ENCODE measurements at regions not wholly inside any gene's neighbourhood (a gene's known extent, or its start where the extent isn't known, plus 50 kb on each side); places are given as distances from the start of the nearest gene placed in this dataset.

- H3K9ac ChIP-seq (ENCODE audit: low read length), result no peak overlapping the region
- no peaks in the 10 kb centered on the region for H3K79me2 ChIP-seq (ENCODE audit: low read length)
These were observed 65.5 kb upstream of the CCND1 start for GRCh38 chr11:69575296-69576068.

GRCh38 chr11:69576069-69576782 lies 64.7 kb upstream of the CCND1 start:
- H3K4me3 ChIP-seq (ENCODE audit: low read length), result no peak overlapping the region
- TF ChIP-seq EZH2phosphoT487 (IDR thresholded peaks at IDR 0.05; ENCODE audit: low read depth) (no peak), CTCF (IDR thresholded peaks at IDR 0.05; ENCODE audit: low read depth, low read length) (no peak)
- H3K27me3 ChIP-seq (ENCODE audit: low read depth, low read length), result peaks cover 39% of the 10 kb centered on the region

More at GRCh38 chr11:69575296-69576068, 65.5 kb upstream of the CCND1 start:
- Histone ChIP-seq H3K27me3 (ENCODE audit: low read depth, low read length) (peaks cover 39% of the 10 kb centered on the region), H3K9me3 (ENCODE audit: insufficient read depth, low read length) (no peaks in the 10 kb centered on the region; the same call in 1 of the 2 replicates), H3K27ac (ENCODE audit: low read length) (no peak overlapping the region), H3K4me1 (ENCODE audit: low read length) (peaks cover 3% of the 10 kb centered on the region; the same call in 1 of the 2 replicates), H4K20me1 (ENCODE audit: insufficient read depth, low read length) (no peaks in the 10 kb centered on the region), H3K36me3 (replicated peaks; ENCODE audit: low read depth, low read length) (no peaks in the 10 kb centered on the region), H3K4me3 (ENCODE audit: low read length) (no peak overlapping the region), H3K4me2 (ENCODE audit: low read length) (no peak overlapping the region), H2AFZ (ENCODE audit: low read depth, low read length) (no peak overlapping the region)
- TF ChIP-seq EZH2phosphoT487 (IDR thresholded peaks at IDR 0.05; ENCODE audit: low read depth), result no peak

GRCh38 chr11:69578167-69578566 lies 62.8 kb upstream of the CCND1 start:
- TF ChIP-seq CTCF (IDR thresholded peaks at IDR 0.05; ENCODE audit: low read depth, low read length), result no peak
- no peak for TF ChIP-seq EZH2phosphoT487 (IDR thresholded peaks at IDR 0.05; ENCODE audit: low read depth)
- Histone ChIP-seq H2AFZ (ENCODE audit: low read depth, low read length) (no peak overlapping the region), H3K9me3 (ENCODE audit: insufficient read depth, low read length) (no peaks in the 10 kb centered on the region; the same call in 1 of the 2 replicates), H3K4me2 (ENCODE audit: low read length) (no peak overlapping the region), H4K20me1 (ENCODE audit: insufficient read depth, low read length) (no peaks in the 10 kb centered on the region), H3K4me3 (ENCODE audit: low read length) (no peak overlapping the region), H3K4me1 (ENCODE audit: low read length) (peaks cover 6% of the 10 kb centered on the region), H3K27ac (ENCODE audit: low read length) (no peak overlapping the region), H3K36me3 (replicated peaks; ENCODE audit: low read depth, low read length) (no peaks in the 10 kb centered on the region), H3K27me3 (ENCODE audit: low read depth, low read length) (peaks cover 32% of the 10 kb centered on the region), H3K79me2 (ENCODE audit: low read length) (no peaks in the 10 kb centered on the region), H3K9ac (ENCODE audit: low read length) (no peak overlapping the region)

More at GRCh38 chr11:69576069-69576782, 64.7 kb upstream of the CCND1 start:
- Histone ChIP-seq H3K9me3 (ENCODE audit: insufficient read depth, low read length) (no peaks in the 10 kb centered on the region; the same call in 1 of the 2 replicates), H3K4me1 (ENCODE audit: low read length) (no peaks in the 10 kb centered on the region), H3K79me2 (ENCODE audit: low read length) (no peaks in the 10 kb centered on the region), H4K20me1 (ENCODE audit: insufficient read depth, low read length) (no peaks in the 10 kb centered on the region), H3K9ac (ENCODE audit: low read length) (no peak overlapping the region), H2AFZ (ENCODE audit: low read depth, low read length) (no peak overlapping the region), H3K27ac (ENCODE audit: low read length) (no peak overlapping the region), H3K4me2 (ENCODE audit: low read length) (no peak overlapping the region), H3K36me3 (replicated peaks; ENCODE audit: low read depth, low read length) (no peaks in the 10 kb centered on the region)

GRCh38 chr11:69580529-69580928 lies 60.4 kb upstream of the CCND1 start:
- Histone ChIP-seq H3K4me3 (ENCODE audit: low read length) (no peak overlapping the region), H3K9ac (ENCODE audit: low read length) (no peak overlapping the region), H4K20me1 (ENCODE audit: insufficient read depth, low read length) (no peaks in the 10 kb centered on the region), H3K4me2 (ENCODE audit: low read length) (no peak overlapping the region), H3K79me2 (ENCODE audit: low read length) (no peaks in the 10 kb centered on the region), H3K36me3 (replicated peaks; ENCODE audit: low read depth, low read length) (no peaks in the 10 kb centered on the region), H3K4me1 (ENCODE audit: low read length) (peaks cover 6% of the 10 kb centered on the region), H3K27me3 (ENCODE audit: low read depth, low read length) (peaks cover 28% of the 10 kb centered on the region), H3K9me3 (ENCODE audit: insufficient read depth, low read length) (no peaks in the 10 kb centered on the region; the same call in 1 of the 2 replicates), H3K27ac (ENCODE audit: low read length) (no peak overlapping the region), H2AFZ (ENCODE audit: low read depth, low read length) (no peak overlapping the region)
- TF ChIP-seq CTCF (IDR thresholded peaks at IDR 0.05; ENCODE audit: low read depth, low read length) (no peak), EZH2phosphoT487 (IDR thresholded peaks at IDR 0.05; ENCODE audit: low read depth) (no peak)

All from OCI-LY3 (cell line).